ENCODE measurements at regions not wholly inside any gene's neighbourhood (a gene's known extent, or its start where the extent isn't known, plus 50 kb on each side); places are given as distances from the start of the nearest gene placed in this dataset.

DNA sequence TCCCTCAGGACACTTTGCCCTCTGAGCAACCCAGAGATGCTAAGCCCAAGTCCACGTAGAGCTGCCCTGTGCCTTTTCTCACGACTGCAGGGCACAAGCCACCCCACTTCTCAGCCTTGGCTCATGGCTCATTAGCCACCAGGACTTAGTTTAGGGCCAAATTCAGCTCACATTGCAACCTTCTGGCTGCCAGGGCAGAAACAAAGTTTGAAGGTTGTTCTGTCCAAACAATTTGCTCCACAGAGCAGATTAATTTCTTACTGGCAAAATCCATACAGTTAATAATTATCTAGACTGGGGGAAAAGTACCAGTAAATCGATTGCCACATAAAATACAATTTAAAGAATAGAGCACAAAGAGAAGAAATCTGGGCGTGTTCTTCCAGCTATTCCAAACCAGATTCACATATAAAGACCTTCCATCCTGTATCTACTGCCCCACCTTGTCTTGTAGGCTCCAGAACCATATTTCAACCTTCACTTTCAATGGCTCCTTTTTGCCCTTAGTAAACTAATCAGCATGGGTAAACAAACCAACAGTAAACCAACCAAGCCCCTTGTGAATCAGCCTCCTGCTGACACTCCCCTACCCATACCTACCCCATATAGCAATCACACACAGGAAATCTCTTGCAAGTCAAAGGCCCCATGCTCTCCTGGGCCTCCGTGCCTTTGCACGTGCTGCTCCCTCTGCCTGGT is 101.9 kb downstream of the QRSL1 start:
- Histone ChIP-seq H4K20me1 (ENCODE audit: control insufficient read depth, insufficient read depth) (no peaks in the 10 kb centered on the region), H3K27ac (ENCODE audit: control insufficient read depth, insufficient read depth) (no peak overlapping the region), H3K4me1 (ENCODE audit: control insufficient read depth, insufficient read depth, low read length) (peaks cover 3% of the 10 kb centered on the region), H3K27me3 (replicated peaks in 1 of 2; ENCODE audit: control insufficient read depth in 2 of 2, insufficient read depth in 2 of 2, low read length in 1 of 2) (no peaks in the 10 kb centered on the region; a peak in 1 of 4 replicates), H3K36me3 (ENCODE audit: control insufficient read depth in 2 of 2, insufficient read depth in 2 of 2, low read length in 1 of 2) (no peaks in the 10 kb centered on the region), H3K9ac (ENCODE audit: control insufficient read depth, insufficient read depth, low read length) (no peak overlapping the region), H3K79me2 (ENCODE audit: control insufficient read depth, insufficient read depth, low read length) (no peaks in the 10 kb centered on the region), H3K9me3 (replicated peaks; ENCODE audit: control insufficient read depth, insufficient read depth, low read length) (no peaks in the 10 kb centered on the region), H3K4me2 (ENCODE audit: control insufficient read depth, insufficient read depth) (no peak overlapping the region), H3K4me3 (no peak overlapping the region), H2AFZ (ENCODE audit: control insufficient read depth, low read depth, low read length) (no peak overlapping the region)
- FAIRE-seq: no peak
- no peak for TF ChIP-seq CEBPB (IDR thresholded peaks at IDR 0.05; ENCODE audit: borderline replicate concordance in 1 of 2, low read depth in 2 of 2, low read length in 2 of 2)
- TF ChIP-seq SRF (IDR thresholded peaks at IDR 0.05; ENCODE audit: low read depth in 2 of 2, low read length in 2 of 2): no peak
- TF ChIP-seq CBFB (IDR thresholded peaks at IDR 0.05; ENCODE audit: low read depth): no peak
- TF ChIP-seq NFYA (IDR thresholded peaks at IDR 0.05; ENCODE audit: borderline replicate concordance, low read depth, low read length): no peak
- no peak for TF ChIP-seq PAX5 (IDR thresholded peaks at IDR 0.05; ENCODE audit: borderline replicate concordance, low read depth, low read length)
- TF ChIP-seq NR2F1 (conservative IDR thresholded peaks at IDR 0.05): no peak
- TF ChIP-seq FOS (IDR thresholded peaks at IDR 0.05; ENCODE audit: borderline replicate concordance, extremely low read depth, insufficient read length): no peak
- no peak for TF ChIP-seq ZNF24 (IDR thresholded peaks at IDR 0.05)
- TF ChIP-seq NRF1 (conservative IDR thresholded peaks at IDR 0.05; ENCODE audit: low read depth, low read length): no peak
- no peak for TF ChIP-seq CREB1 (IDR thresholded peaks at IDR 0.05; ENCODE audit: low read depth)
- no peak for TF ChIP-seq ASH2L (IDR thresholded peaks at IDR 0.05; ENCODE audit: borderline replicate concordance, low read depth)
- no peak for TF ChIP-seq RFX5 (IDR thresholded peaks at IDR 0.05; ENCODE audit: low read depth, low read length)
- no peak for TF ChIP-seq ZBED1 (IDR thresholded peaks at IDR 0.05; ENCODE audit: borderline replicate concordance)
- TF ChIP-seq, protein P1, sequence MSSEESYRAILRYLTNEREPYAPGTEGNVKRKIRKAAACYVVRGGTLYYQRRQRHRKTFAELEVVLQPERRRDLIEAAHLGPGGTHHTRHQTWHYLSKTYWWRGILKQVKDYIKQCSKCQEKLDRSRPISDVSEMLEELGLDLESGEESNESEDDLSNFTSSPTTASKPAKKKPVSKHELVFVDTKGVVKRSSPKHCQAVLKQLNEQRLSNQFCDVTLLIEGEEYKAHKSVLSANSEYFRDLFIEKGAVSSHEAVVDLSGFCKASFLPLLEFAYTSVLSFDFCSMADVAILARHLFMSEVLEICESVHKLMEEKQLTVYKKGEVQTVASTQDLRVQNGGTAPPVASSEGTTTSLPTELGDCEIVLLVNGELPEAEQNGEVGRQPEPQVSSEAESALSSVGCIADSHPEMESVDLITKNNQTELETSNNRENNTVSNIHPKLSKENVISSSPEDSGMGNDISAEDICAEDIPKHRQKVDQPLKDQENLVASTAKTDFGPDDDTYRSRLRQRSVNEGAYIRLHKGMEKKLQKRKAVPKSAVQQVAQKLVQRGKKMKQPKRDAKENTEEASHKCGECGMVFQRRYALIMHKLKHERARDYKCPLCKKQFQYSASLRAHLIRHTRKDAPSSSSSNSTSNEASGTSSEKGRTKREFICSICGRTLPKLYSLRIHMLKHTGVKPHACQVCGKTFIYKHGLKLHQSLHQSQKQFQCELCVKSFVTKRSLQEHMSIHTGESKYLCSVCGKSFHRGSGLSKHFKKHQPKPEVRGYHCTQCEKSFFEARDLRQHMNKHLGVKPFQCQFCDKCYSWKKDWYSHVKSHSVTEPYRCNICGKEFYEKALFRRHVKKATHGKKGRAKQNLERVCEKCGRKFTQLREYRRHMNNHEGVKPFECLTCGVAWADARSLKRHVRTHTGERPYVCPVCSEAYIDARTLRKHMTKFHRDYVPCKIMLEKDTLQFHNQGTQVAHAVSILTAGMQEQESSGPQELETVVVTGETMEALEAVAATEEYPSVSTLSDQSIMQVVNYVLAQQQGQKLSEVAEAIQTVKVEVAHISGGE (CRISPR knock-in tag; IDR thresholded peaks at IDR 0.05): no peak
- TF ChIP-seq, protein P2, sequence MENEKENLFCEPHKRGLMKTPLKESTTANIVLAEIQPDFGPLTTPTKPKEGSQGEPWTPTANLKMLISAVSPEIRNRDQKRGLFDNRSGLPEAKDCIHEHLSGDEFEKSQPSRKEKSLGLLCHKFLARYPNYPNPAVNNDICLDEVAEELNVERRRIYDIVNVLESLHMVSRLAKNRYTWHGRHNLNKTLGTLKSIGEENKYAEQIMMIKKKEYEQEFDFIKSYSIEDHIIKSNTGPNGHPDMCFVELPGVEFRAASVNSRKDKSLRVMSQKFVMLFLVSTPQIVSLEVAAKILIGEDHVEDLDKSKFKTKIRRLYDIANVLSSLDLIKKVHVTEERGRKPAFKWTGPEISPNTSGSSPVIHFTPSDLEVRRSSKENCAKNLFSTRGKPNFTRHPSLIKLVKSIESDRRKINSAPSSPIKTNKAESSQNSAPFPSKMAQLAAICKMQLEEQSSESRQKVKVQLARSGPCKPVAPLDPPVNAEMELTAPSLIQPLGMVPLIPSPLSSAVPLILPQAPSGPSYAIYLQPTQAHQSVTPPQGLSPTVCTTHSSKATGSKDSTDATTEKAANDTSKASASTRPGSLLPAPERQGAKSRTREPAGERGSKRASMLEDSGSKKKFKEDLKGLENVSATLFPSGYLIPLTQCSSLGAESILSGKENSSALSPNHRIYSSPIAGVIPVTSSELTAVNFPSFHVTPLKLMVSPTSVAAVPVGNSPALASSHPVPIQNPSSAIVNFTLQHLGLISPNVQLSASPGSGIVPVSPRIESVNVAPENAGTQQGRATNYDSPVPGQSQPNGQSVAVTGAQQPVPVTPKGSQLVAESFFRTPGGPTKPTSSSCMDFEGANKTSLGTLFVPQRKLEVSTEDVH (IDR thresholded peaks at IDR 0.05; ENCODE audit: low read depth, partially characterized antibody): no peak
- ATAC-seq: no peak
- BruUV-seq (replicated peaks): no TSS peak
- intact Hi-C loops (cut with micrococcal nuclease; ENCODE audit: unreplicated experiment) (no loop called here), in situ Hi-C loops (cut with MboI) (no loop called here)
- whole genome bisulfite sequencing (ENCODE audit: insufficient coverage, insufficient replicate concordance, low lambda C conversion rate, missing lambda C conversion rate): 34% methylated on average over 6 of the region's 6 CpGs
- DNase-seq (ENCODE audit: low read depth, low spot score): no peak
- ChIA-PET POLR2A (no interaction called here), SMC1A (ENCODE audit: uncharacterized antibody, unreplicated experiment) (no interaction called here), CTCF (no interaction called here), RAD21 (ENCODE audit: unreplicated experiment) (no interaction called here)
